ENCODE measurements at regions not wholly inside any gene's neighbourhood (a gene's known extent, or its start where the extent isn't known, plus 50 kb on each side); places are given as distances from the start of the nearest gene placed in this dataset.

GRCh38 chr2:38427936-38428335 lies 50.9 kb upstream of the ATL2 start:
- POLR2A ChIA-PET, result no interaction called here

DNA sequence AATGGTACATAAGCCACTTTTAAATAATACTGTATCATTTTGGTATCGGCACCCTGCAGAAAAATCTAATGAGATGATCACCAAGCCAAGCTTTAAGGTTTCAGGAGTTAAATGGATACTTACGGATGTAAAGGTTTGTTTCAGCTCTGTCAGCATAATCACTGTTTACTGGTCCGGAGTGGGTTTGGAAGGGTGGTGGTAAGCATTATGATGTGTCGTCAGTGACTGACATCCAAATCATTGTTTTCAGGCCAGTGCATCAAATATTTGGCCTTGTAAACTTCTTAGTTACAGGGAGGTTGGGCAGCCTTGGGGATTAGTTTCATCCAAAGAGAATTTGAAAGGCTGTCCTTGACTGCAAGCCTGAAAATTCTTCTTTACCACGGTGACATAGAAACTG lies 50.0 kb upstream of the ATL2 start:
- H3K4me3 ChIP-seq (ENCODE audit: low read depth, low read length), result no peak overlapping the region
- POLR2A ChIA-PET, result no interaction called here
- TF ChIP-seq, protein P1, sequence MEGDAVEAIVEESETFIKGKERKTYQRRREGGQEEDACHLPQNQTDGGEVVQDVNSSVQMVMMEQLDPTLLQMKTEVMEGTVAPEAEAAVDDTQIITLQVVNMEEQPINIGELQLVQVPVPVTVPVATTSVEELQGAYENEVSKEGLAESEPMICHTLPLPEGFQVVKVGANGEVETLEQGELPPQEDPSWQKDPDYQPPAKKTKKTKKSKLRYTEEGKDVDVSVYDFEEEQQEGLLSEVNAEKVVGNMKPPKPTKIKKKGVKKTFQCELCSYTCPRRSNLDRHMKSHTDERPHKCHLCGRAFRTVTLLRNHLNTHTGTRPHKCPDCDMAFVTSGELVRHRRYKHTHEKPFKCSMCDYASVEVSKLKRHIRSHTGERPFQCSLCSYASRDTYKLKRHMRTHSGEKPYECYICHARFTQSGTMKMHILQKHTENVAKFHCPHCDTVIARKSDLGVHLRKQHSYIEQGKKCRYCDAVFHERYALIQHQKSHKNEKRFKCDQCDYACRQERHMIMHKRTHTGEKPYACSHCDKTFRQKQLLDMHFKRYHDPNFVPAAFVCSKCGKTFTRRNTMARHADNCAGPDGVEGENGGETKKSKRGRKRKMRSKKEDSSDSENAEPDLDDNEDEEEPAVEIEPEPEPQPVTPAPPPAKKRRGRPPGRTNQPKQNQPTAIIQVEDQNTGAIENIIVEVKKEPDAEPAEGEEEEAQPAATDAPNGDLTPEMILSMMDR (IDR thresholded peaks at IDR 0.05; ENCODE audit: insufficient read depth, low read length, missing control alignments), result no peak
- CTCF ChIA-PET, result no interaction called here
- no peak for DNase-seq (ENCODE audit: low read depth, low spot score)

More at GRCh38 chr2:38427936-38428335, 50.9 kb upstream of the ATL2 start:
- DNase-seq (ENCODE audit: low read depth, low spot score), result no peak
- CTCF ChIA-PET, result no interaction called here
- no peak overlapping the region for H3K4me3 ChIP-seq (ENCODE audit: low read depth, low read length)
- TF ChIP-seq, protein P1 (IDR thresholded peaks at IDR 0.05; ENCODE audit: insufficient read depth, low read length, missing control alignments), result no peak

Measured in AG04449 (cell line).